ENCODE measurements at regions not wholly inside any gene's neighbourhood (a gene's known extent, or its start where the extent isn't known, plus 50 kb on each side); places are given as distances from the start of the nearest gene placed in this dataset.

- TF ChIP-seq ZSCAN12 (CRISPR knock-in tag; IDR thresholded peaks at IDR 0.05) (no peak), SYNCRIP (IDR thresholded peaks at IDR 0.05; ENCODE audit: insufficient read depth, low read depth, low read length) (no peak), MLX (CRISPR knock-in tag; IDR thresholded peaks at IDR 0.05) (no peak), ZBTB20 (CRISPR knock-in tag; IDR thresholded peaks at IDR 0.05; ENCODE audit: borderline replicate concordance, low read depth) (no peak), ATF6 (CRISPR knock-in tag; conservative IDR thresholded peaks at IDR 0.05) (no peak), HIVEP1 (CRISPR knock-in tag; IDR thresholded peaks at IDR 0.05) (no peak), POLR2AphosphoS5 (IDR thresholded peaks at IDR 0.05; ENCODE audit: low read depth, low read length) (no peak), CTCF (CRISPR knock-in tag; IDR thresholded peaks at IDR 0.05) (no peak), NR2C2 (CRISPR knock-in tag; IDR thresholded peaks at IDR 0.05; ENCODE audit: borderline replicate concordance) (no peak)
Measured at GRCh38 chr1:203422116-203422515, 53.5 kb upstream of the PRELP start.
